ENCODE measurements at regions not wholly inside any gene's neighbourhood (a gene's known extent, or its start where the extent isn't known, plus 50 kb on each side); places are given as distances from the start of the nearest gene placed in this dataset.
A peak's percentile ranks its signal among the peaks of the same experiment; 100 is the strongest.
"Not testable (repeated sequence)": the region's sequence is repeated elsewhere in the genome, so short reads cannot be mapped to it uniquely, and the experiment has no call there.

GRCh38 chr1:146413911-146414310 is 185.1 kb upstream of the NOTCH2NLA start:
- intact Hi-C loops (cut with micrococcal nuclease); ATAC-seq (ENCODE audit: low read depth): not testable (repeated sequence)

More at GRCh38 chr1:146413911-146414310, 185.1 kb upstream of the NOTCH2NLA start:
- H3K9ac ChIP-seq (ENCODE audit: low read depth, low read length); H3K4me3 ChIP-seq (ENCODE audit: insufficient read depth, low read depth, low read length); H2BK120ac ChIP-seq (ENCODE audit: low read depth, low read length); BruUV-seq (replicated peaks); H3K4me2 ChIP-seq (ENCODE audit: low read depth, low read length); H2AFZ ChIP-seq (replicated peaks; ENCODE audit: low read length, poor library complexity); H2BK15ac ChIP-seq (ENCODE audit: low read depth, low read length); H4K91ac ChIP-seq (ENCODE audit: insufficient read depth, low read depth, low read length); H4K20me1 ChIP-seq (ENCODE audit: insufficient read depth, low read length); in situ Hi-C loops (cut with MboI; ENCODE audit: low sequenced_read_pairs); H2BK5ac ChIP-seq (ENCODE audit: low read depth, low read length, poor library complexity, severe bottlenecking); H3K9me1 ChIP-seq (ENCODE audit: insufficient read depth, low read length); H3K36me3 ChIP-seq (ENCODE audit: control insufficient read depth, insufficient read depth, low read length); H2AK5ac ChIP-seq (ENCODE audit: low read depth, low read length); H3K79me1 ChIP-seq (ENCODE audit: low read depth in 1 of 2, low read length in 2 of 2); H3K27ac ChIP-seq (ENCODE audit: insufficient read depth, low read length); H2BK20ac ChIP-seq (ENCODE audit: low read depth, low read length); H3K56ac ChIP-seq (ENCODE audit: extremely low read depth, insufficient read depth, low read length); POLR2A ChIA-PET (ENCODE audit: unreplicated experiment); CTCF ChIA-PET; H3K27me3 ChIP-seq (ENCODE audit: control insufficient read depth, insufficient read depth, low read length); H2AK9ac ChIP-seq (replicated peaks; ENCODE audit: low read depth, low read length, poor library complexity); H3K18ac ChIP-seq (ENCODE audit: low read depth, low read length); H3K9me3 ChIP-seq (ENCODE audit: control insufficient read depth, insufficient read depth, low read length); H4K5ac ChIP-seq (ENCODE audit: low read depth, low read length); H3K14ac ChIP-seq (replicated peaks; ENCODE audit: low read depth, low read length); H3K23ac ChIP-seq (ENCODE audit: low read depth, low read length); H3K4ac ChIP-seq (ENCODE audit: low read depth, low read length); dilution Hi-C loops (cut with HindIII; ENCODE audit: low sequenced_read_pairs, unreplicated experiment); H4K8ac ChIP-seq (ENCODE audit: low read depth in 2 of 2, low read length in 2 of 2); H3K4me1 ChIP-seq (ENCODE audit: control insufficient read depth, insufficient read depth, low read length): not testable (repeated sequence)
- peak; percentile 51 for DNase-seq
- WGBS, 2 experiments (ENCODE audit: extremely low coverage in 2 of 2, insufficient read length in 1 of 2): no CpG with 5 or more reads among the region's 6 CpGs
